Sigmoid colon (tissue), 4 donors: ENCODE measurements at regions not wholly inside any gene's neighbourhood (a gene's known extent, or its start where the extent isn't known, plus 50 kb on each side); places are given as distances from the start of the nearest gene placed in this dataset.

ENCODE experiments used
- CTCF ChIP-seq, 4 experiments: fragments of 450-650 bp in 3 of 4; fragments of 200-600 bp in 1 of 4; IDR thresholded peaks; one replicate each; pipeline ENCODE4 v1.5.1; 2016 to 2019; ENCODE audit warnings: antibody characterized with exemption in 4 of 4, mild to moderate bottlenecking in 3 of 4, moderate library complexity in 2 of 4
- POLR2A ChIP-seq, 2 donors: fragments of 450-650 bp; IDR thresholded peaks; one replicate each; pipeline ENCODE4 v1.6.1; 2016; ENCODE audit warnings: antibody characterized with exemption in 2 of 2, mild to moderate bottlenecking in 2 of 2, moderate library complexity in 2 of 2
- POLR2AphosphoS5 ChIP-seq, 4 donors: sonication (generic); formaldehyde crosslinking; IDR thresholded peaks; one replicate each; pipeline ENCODE4 v1.6.1; 2017; ENCODE audit warnings: antibody characterized with exemption in 4 of 4

- no peak for TF ChIP-seq CTCF (IDR thresholded peaks at IDR 0.05)
- TF ChIP-seq POLR2A (IDR thresholded peaks at IDR 0.05) = no peak
- TF ChIP-seq POLR2AphosphoS5 (IDR thresholded peaks at IDR 0.05) = no peak
Measured at GRCh38 chr10:121222842-121223241, 371.7 kb downstream of the WDR11 start.
